Effector CD4-positive, alpha-beta T cell (primary cell): ENCODE measurements at regions not wholly inside any gene's neighbourhood (a gene's known extent, or its start where the extent isn't known, plus 50 kb on each side); places are given as distances from the start of the nearest gene placed in this dataset.

Source experiments
- DNase-seq: peaks from one replicate; pipeline ENCODE4 v3.0.0-alpha.2; 2020

DNA sequence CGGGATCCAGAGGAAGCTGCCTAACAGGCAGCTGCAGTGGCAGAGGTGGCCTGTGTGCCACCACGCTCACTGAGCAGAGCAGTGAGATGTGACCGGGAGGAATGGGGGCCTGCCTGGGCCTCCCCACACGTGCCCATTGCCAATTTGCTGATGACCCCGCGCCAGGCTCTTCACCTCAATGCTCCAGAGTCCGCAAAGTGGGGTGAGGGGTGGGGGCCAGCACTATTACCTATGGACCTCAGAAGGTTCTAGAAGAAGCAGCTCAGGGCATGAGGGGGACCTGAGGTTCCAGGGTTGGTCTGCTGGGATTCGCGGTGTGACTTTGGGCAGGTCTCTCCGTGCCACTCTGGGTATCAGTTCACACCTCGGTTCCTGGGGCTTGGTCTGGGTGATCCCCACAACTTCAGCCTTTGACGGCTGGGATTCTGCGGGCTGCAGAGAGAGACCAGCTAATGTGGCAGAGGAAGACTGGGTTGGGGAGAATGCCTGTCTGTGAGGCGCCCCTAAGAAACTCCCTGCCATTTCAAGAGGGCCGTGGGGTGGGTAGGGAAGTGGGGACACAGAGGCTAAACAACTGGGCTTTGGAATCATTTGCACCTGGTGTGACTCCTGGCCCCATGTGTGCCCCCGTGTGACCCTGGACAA lies 231.0 kb upstream of the MVB12B start:
- DNase-seq, result no peak

- DNase-seq, result no peak
These were observed 230.3 kb upstream of the MVB12B start for GRCh38 chr9:126096340-126096739.

DNA sequence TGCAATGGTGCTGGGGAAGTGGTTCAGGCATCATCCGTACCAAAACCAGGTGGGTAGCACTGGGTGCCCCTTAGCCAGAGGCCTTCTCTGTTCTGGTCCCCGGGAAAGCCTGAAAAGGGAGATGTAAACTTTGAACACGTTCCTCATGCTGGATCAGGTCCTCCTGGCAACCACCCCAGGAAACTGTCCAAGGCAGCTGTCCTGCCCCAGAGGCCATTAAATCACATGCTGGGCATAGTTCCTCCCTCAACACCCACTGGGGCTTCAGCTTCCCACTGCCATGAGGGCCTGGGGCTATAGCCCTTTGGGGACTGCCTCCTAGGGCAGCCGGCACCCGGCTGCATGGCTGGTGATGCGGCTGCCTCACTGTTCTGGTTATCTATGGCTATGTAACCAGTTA lies 228.9 kb upstream of the MVB12B start:
- DNase-seq, result no peak

- DNase-seq, result no peak
These were observed 220.2 kb upstream of the MVB12B start for GRCh38 chr9:126106404-126106803.

GRCh38 chr9:126107693-126108092 lies 218.9 kb upstream of the MVB12B start:
- DNase-seq, result no peak

DNA sequence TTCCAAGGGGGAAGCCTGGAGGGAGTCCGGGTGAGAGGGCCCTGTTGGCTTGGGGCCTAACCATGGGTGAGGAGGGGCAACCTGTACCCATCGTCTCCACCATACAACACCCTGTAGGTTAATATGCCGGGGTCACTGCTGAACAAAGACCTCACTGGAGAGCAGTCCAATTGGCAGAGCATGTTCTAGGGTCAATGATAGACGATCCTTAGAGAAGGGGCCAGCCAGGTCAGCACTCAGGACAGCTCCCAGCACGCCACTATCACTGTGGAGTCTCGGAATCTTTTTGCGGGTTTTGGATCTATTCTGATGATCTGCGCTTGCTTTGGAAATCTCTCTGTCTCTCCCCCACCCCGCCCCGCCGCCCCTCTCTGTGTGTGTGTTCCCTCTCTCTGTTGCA lies 218.4 kb upstream of the MVB12B start:
- no peak for DNase-seq

- DNase-seq, result no peak
These were observed 217.1 kb upstream of the MVB12B start for GRCh38 chr9:126109575-126109974.

- no peak for DNase-seq
These were observed 215.1 kb upstream of the MVB12B start for GRCh38 chr9:126111556-126111955.

DNA sequence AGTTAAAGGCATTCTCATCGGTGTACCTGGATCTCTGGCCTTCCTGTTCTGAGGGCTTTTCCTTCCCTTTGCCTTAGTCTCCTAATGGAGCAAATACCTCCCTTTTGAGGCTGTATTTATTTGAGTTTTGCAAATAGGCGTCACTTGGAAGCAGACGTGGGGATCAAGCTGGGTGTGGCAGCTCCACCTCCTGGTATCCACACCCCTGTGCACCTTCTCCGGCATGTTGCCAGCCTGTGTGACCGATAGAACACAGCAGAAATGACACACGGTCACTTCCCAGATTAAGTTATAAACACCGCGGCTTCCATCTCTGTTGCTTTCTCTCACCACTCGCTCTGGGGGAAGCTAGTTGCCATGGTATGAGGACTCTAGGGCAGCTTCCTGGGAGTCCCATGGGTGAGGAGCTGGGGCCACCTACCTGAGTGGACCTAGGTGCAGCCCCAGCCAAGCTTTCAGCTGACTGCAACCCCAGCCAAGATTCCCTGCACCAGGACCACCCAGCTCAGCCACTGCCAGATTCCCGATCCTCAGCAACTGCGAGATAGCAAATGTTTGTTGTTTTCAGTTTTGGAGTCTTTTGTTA lies 214.4 kb upstream of the MVB12B start:
- DNase-seq, result no peak

DNA sequence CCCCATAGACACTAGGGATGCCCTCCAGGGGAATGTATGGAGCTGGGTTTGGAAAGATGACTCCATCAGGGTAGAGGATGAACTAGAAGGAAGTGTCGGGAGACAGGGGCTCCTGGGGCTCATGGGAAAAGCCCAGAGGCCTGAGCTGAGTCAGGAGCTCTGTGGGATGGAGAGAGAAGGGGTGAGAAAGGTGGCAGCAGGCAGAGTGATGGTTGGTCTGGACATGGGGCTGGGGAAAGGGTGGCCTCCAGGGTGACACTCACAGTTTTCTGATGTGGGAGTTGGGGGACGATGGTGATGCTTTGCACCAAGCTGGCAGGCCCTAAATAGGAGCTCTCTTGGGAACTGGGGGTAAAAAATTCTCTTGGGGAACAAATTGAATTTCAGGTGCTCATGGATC lies 213.5 kb upstream of the MVB12B start:
- DNase-seq, result no peak

GRCh38 chr9:126113756-126114408 lies 212.7 kb upstream of the MVB12B start:
- DNase-seq, result no peak

DNA sequence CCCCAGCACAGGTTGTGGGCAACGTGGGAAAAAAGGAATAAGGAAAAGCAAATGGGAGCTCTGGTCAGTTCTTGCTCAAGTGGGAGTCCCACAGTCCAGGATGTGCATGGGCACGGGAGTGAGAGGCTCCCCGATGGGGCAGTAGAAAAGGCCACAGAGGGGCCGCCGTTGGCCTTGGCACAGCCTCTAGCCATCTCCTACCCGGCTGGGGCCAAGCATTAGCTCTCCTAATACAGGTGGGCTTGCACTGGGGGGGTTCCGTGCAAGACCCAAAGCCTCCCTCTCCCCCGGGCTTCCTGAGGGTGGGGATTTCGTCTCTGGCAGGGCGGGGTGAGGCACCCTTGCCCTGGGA lies 212.2 kb upstream of the MVB12B start:
- no peak for DNase-seq

DNA sequence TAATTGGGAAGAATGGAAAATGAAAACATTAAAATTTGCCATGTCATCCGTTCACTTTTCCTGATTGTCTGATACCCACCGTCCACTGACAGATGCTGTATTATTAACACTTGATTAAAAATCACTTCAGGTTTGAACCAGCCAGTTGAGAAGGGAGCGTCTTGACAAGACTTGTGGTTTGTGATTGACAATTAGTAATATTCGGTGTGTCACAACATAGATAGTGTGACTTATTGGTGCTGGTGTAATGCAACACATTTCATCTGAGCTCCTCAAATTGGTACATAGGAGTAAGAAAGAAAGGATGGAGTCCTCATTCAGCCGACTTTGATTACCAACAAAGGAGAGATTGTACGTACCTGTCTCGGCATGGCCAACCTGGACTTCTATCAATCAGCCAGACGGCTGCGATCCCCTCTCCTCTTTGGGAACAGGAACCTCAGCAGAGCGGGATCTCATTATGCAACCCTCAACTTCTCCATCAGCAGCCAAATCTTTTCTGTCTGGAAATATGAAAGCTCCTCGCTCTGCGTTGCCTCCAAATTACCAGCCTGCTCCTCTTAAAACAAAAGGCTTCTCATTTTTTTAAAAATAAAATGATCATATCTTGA lies 211.7 kb upstream of the MVB12B start:
- no peak for DNase-seq

- no peak for DNase-seq
These were observed 210.1 kb upstream of the MVB12B start for GRCh38 chr9:126116351-126117157.

DNA sequence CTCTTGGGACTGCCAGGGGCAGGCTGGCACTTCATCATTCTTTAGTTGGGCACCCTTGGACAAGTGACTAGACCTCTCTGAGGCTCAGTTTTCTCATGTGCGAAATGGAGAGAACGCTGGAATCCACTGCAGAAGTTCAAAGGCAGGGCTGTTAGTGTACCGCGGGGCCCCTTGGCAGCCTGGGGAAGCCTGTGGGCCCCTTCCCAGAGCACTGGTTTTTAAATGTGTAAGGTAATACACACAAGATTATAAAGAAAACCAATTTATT lies 209.5 kb upstream of the MVB12B start:
- DNase-seq, result no peak

DNA sequence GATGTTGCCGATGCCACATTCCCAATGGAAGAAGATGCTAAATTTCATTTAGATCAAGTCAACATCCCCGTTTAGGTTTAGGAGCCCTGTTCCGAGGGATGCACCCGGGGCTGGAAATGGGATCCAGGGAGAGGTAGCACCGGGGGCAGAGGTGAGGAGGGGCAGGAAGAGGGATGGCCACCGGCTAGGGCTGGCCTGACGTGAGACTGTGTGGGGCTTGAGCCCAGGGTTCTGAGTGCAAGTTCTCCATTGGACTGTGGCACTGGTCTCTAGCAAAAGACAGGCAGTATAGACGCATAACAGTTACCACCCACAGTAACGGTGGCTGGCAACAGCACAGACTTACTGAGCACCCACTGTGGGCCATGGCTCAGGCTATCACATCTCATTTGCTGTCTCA lies 209.0 kb upstream of the MVB12B start:
- no peak for DNase-seq

GRCh38 chr9:126119731-126120130 lies 206.9 kb upstream of the MVB12B start:
- no peak for DNase-seq

DNA sequence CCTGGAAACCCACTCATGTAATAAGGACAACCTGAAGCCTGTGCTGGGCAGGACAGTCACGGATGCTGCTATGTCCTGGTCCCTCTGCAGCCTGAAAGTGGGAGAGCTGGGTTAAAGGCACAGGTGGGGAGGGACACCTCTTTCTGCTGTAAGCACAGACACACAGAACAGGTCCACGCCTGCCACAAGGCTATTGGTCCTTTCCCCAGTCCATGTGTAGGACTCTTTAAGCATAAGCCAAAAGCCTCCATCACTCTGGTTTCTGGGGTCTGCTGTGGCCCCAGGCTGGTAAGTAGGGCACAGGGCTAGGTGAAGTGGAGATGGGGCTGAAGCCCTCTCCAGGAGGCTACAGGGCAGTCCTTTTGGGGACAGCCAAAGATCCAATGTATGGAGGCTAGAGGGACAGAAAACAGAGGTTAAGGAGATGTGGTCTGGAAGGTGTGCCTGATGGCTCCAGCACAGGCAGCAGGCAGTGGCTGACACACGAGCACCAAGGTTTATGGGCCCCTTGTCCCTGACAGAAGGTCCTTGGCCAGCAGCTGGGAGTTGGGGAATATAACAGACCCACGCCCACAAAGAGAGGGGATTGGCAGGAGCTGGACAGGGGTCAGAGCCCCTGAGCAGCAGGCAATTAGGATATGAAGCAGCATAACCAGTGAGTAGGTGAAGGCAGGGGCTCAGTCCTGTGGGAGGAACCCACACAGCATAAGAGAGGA lies 203.6 kb upstream of the MVB12B start:
- no peak for DNase-seq

- DNase-seq, result no peak
These were observed 202.7 kb upstream of the MVB12B start for GRCh38 chr9:126123927-126124326.

DNA sequence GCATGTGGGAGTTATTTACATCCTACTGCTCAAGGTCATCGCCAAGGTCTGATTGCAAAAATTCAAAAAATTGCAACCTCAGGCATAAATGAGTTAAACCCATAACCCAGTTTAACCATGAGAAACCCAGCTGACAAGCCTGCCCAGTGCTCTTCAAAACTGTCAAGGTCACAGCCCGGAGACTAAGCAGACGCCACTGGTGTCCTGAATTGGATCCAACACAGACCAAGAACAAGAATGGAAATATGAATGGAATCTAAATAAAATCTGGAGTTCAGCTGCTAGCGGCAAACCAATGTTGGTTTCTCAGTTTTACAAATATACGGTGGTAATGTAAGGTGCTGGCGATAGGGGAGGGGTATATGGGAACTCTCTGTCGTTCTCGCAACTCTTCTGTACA lies 201.5 kb upstream of the MVB12B start:
- no peak for DNase-seq

- no peak for DNase-seq
These were observed 201.1 kb upstream of the MVB12B start for GRCh38 chr9:126125577-126125976.

DNA sequence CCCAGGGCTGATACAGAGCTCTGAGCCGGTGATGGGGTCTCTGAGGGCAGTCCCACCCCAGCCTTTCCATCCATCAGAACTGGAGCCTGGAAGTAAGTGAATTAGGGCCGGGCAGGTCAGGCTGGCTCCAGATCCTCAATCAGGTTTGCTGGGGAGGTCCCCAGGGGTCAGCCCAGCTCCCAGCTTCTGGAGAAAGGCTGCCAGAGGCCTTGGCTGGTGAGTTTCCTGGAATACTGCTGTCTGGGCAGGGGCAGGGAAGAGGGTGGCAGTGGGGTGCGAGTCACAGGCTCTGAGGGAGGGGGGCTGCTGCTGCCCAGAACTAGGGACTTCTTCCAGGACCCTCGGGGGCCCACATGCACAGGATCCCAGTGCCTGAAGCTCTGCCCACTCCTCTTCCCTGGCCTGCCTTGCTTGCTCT lies 200.6 kb upstream of the MVB12B start:
- no peak for DNase-seq

DNA sequence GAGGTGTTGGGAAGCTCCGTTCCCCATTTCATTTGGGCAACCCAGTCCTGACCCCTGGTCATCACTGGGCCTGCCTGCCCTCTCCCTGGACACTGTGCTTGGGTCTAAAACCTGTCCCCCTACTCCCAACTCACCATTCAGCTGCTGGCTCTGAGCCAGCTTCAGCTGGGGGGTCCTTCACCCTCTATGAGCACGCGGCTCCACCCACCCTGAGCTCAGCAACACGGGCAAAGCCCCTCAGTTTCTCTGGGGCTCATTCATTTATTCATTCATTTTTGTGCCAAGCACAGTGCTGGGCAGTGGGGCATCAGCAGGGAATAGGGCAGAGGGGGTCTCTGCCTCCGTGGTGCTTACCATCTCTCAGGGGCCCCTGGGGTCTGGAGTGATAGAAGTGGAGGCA lies 199.8 kb upstream of the MVB12B start:
- DNase-seq, result no peak
